Spinal cord (tissue), 9 donors: ENCODE measurements at regions not wholly inside any gene's neighbourhood (a gene's known extent, or its start where the extent isn't known, plus 50 kb on each side); places are given as distances from the start of the nearest gene placed in this dataset.
"Not testable (repeated sequence)": the region's sequence is repeated elsewhere in the genome, so short reads cannot be mapped to it uniquely, and the experiment has no call there.

Experiments used
- DNase-seq, 6 donors: peaks; one replicate each; pipeline versions ENCODE4 v3.0.0 to v3.0.0-alpha.2; 2013 to 2015; ENCODE audit warnings: low spot score in 6 of 6, low read depth in 4 of 6
- H3K27ac ChIP-seq: one replicate; pipeline ENCODE4 v1.5.1; 2013; ENCODE audit warnings: low read depth, low read length, control low read depth
- H3K27me3 ChIP-seq: one replicate; pipeline ENCODE4 v1.6.1; 2013; ENCODE audit warnings: low read length; ENCODE audit not compliant: control insufficient read depth, insufficient read depth
- H3K36me3 ChIP-seq: one replicate; pipeline ENCODE4 v1.6.1; 2013; ENCODE audit warnings: low read length; ENCODE audit not compliant: control insufficient read depth, insufficient read depth
- H3K4me1 ChIP-seq: one replicate; pipeline ENCODE4 v1.6.1; 2013; ENCODE audit warnings: low read length; ENCODE audit not compliant: control insufficient read depth, insufficient read depth
- H3K4me3 ChIP-seq: one replicate; pipeline ENCODE4 v1.5.1; 2013; ENCODE audit warnings: low read depth, low read length, control low read depth
- H3K9me3 ChIP-seq: one replicate; pipeline ENCODE4 v1.6.1; 2013; ENCODE audit warnings: low read length; ENCODE audit not compliant: control insufficient read depth, insufficient read depth
- WGBS: methylation state at CpG from one replicate; pipeline ENCODE4 v1.1.5; 2013; ENCODE audit warnings: missing lambda C conversion rate; ENCODE audit not compliant: insufficient coverage; 5-methylcytosine and 5-hydroxymethylcytosine counted together
- donor health status: healthy.

DNA sequence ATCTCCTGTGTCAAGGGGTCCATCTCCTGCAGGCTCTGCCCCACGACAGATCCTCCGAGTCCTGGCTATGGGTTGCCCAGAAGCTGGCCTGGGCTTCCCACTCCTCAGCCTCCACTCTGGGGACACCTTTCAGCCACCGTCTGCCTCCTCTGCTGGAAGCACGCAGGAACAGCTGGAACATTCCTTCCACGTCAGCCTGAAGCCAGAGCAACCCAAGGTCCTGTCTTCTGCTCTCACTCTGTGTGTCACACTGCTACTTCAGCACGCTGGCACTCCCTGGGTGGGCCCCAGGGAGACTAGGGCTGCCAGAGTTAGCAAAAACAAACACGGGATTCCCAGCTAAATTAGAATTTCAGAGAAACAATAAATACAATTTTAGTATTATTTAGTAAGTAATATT, 148.8 kb downstream of the HRH4 start:
- Histone ChIP-seq H3K27ac (no peak overlapping the region), H3K4me3 (no peak overlapping the region), H3K9me3 (no peaks in the 10 kb centered on the region), H3K27me3 (no peaks in the 10 kb centered on the region), H3K4me1 (no peaks in the 10 kb centered on the region), H3K36me3 (no peaks in the 10 kb centered on the region)
- no peak for DNase-seq
- WGBS = 71% methylated on average over 5 of the region's 7 CpGs

DNA sequence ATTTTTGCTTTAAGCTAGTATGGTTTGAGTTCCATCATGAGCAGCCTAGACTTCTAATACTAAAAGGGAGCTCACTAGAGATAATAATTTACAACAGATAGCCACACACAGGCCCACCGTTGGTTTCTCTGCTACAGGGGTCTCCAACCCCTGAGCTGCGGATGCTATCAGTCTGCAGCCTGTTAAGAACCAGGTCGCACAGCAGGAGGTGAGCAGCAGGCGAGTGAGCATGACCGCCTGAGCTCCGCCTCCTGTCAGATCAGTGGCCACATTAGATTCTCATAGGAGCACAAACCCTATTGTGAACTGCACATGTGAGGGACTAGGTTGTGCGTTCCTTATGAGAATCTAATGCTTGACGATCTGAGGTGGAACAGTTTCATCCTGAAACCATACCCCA, 150.6 kb downstream of the HRH4 start:
- WGBS = 48% methylated on average over 7 of the region's 8 CpGs
- no peak overlapping the region for H3K4me3 ChIP-seq
- no peak for DNase-seq
- H3K36me3 ChIP-seq = no peaks in the 10 kb centered on the region
- H3K4me1 ChIP-seq = no peaks in the 10 kb centered on the region
- no peaks in the 10 kb centered on the region for H3K9me3 ChIP-seq
- no peaks in the 10 kb centered on the region for H3K27me3 ChIP-seq
- no peak overlapping the region for H3K27ac ChIP-seq

DNA sequence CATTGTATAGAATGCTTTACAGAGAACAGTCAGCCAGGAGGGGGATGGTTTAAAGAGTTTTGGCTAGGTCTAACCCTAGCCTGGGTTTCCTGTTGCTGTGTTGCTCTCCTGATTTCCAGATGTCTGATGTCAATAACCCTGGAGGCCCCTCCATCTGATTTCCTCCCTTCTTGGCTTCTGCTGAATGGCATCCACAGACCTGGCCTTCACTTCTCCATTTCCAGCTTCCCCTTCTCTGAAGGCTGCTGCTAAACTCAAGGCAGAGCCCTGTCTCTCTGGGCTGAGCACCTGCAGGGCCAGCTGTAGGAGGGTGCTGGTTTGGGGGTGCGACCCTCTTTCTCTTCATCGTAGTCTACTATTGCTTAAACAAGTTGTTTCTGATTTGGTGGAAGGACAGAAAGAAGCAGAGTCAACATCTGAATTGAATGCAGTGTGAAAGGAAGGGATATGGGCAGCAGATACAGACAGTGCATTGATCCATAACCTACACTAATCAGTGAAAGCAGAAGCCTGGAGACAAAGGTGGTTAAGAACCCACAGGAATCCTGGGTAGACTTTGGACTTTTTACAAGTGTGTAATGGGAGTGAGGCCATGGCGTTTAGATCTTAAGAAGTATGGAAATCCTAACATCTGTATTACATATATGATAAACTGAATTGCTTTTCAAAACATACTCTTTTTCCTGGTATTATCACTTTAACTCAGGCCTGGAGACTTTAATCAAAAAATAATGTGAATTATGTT, 153.6 kb downstream of the HRH4 start:
- H3K9me3 ChIP-seq = no peaks in the 10 kb centered on the region
- H3K4me1 ChIP-seq = no peaks in the 10 kb centered on the region
- H3K4me3 ChIP-seq = no peak overlapping the region
- 80% methylated on average over 1 of the region's 3 CpGs for WGBS
- no peak overlapping the region for H3K27ac ChIP-seq
- H3K36me3 ChIP-seq = no peaks in the 10 kb centered on the region
- no peaks in the 10 kb centered on the region for H3K27me3 ChIP-seq
- no peak for DNase-seq

DNA sequence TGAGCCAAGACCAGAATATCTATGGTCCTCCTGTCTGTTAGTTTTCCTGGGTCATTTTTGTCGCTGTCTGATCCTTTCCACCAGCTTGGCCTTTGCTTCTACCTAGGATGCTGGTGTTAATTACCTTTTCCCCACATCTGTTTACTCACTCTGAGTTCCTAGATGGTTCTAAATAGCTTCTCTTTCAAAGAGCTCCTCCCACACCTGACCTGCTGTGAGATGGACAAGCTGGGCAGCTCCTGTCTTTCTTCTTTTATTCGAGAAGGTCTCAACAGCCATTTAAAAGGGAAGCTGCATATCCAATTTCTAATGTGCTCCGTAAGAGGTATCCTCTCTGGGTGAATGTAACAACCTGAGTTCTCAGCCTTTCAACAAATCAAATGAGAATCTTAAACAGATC, 156.2 kb downstream of the HRH4 start:
- DNase-seq = no peak
- 14% methylated on average over 3 of the region's 3 CpGs for WGBS
- no peaks in the 10 kb centered on the region for H3K36me3 ChIP-seq
- H3K27me3 ChIP-seq = no peaks in the 10 kb centered on the region
- H3K4me3 ChIP-seq = no peak overlapping the region
- H3K4me1 ChIP-seq = no peaks in the 10 kb centered on the region
- H3K27ac ChIP-seq = no peak overlapping the region
- H3K9me3 ChIP-seq = no peaks in the 10 kb centered on the region

DNA sequence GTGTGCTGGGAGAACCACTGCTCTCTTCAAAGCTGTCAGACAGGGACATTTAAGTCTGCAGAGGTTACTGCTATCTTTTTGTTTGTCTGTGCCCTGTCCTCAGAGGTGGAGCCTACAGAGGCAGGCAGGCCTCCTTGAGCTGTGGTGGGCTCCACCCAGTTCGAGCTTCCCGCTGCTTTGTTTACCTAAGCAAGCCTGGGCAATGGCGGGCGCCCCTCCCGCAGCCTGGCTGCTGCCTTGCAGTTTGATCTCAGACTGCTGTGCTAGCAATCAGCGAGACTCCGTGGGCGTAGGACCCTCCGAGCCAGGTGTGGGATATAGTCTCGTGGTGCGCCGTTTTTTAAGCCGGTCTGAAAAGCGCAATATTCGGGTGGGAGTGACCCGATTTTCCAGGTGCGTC, 164.0 kb downstream of the HRH4 start:
- H3K27ac ChIP-seq, H3K27me3 ChIP-seq, DNase-seq, H3K36me3 ChIP-seq, H3K4me1 ChIP-seq, H3K4me3 ChIP-seq, H3K9me3 ChIP-seq: not testable (repeated sequence)
- 50% methylated on average over 2 of the region's 17 CpGs for WGBS

DNA sequence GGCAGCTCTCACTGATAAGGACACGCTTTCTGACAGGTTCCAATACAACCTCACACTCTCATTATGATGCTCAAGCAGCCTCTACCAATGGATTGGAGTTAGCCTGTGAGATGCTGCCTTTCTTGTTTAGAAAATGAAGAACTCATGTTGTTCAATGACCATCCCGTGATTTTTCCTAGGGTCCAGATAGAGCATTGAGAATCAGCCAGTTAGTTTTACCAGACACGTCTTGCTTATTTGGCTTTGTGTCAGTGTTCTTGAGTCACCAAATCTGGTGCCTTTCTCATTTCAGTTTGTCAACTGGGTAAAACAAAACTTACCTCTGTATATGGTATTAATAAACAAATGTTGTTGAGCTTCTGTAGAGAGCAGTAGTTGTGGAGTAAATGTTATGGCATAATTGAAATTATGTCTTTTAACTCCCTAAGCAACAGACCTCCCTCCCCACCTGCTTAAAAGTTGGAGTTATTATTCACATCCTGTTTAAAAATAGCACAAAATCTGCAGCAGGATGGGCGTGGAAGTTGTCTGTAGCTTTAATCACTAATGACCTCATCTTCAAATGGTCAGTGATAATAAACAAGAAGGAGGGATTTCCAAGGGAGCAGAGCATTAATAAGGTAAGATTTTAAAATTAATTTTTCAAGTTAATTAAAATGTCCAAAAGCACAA, 167.3 kb downstream of the HRH4 start:
- Histone ChIP-seq H3K9me3 (no peaks in the 10 kb centered on the region), H3K4me1 (peaks cover 14% of the 10 kb centered on the region), H3K36me3 (no peaks in the 10 kb centered on the region), H3K27me3 (peaks cover 3% of the 10 kb centered on the region), H3K27ac (no peak overlapping the region), H3K4me3 (no peak overlapping the region)
- WGBS = 67% methylated on average over 2 of the region's 4 CpGs
- DNase-seq = peak in 1 of 6 donors; percentile 10

DNA sequence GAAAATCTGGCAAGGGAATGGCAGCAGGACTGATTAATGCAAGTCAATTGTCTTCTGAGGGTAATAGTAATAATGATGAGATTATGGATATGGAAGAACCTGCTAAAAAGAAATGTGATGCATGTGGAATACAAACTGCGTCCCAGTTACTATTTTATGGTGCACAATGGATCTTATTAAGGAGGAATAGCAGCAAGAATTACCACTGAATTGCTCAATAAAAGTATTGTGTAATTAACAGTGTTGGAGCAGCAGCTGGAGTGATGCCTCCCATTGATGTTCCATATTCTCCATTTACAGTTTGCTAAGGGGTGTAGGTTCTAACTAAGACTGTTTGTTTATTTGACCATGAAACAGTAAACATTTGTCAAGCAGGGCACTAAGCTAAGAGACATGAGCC, 167.9 kb downstream of the HRH4 start:
- Histone ChIP-seq H3K4me1 (peaks cover 14% of the 10 kb centered on the region), H3K27ac (no peak overlapping the region), H3K36me3 (no peaks in the 10 kb centered on the region), H3K27me3 (peaks cover 3% of the 10 kb centered on the region), H3K9me3 (no peaks in the 10 kb centered on the region), H3K4me3 (no peak overlapping the region)
- DNase-seq = peak in 2 of 6 donors; percentile 5 to 89
- whole genome bisulfite sequencing = 75% methylated on average over 1 of the region's 1 CpG

DNA sequence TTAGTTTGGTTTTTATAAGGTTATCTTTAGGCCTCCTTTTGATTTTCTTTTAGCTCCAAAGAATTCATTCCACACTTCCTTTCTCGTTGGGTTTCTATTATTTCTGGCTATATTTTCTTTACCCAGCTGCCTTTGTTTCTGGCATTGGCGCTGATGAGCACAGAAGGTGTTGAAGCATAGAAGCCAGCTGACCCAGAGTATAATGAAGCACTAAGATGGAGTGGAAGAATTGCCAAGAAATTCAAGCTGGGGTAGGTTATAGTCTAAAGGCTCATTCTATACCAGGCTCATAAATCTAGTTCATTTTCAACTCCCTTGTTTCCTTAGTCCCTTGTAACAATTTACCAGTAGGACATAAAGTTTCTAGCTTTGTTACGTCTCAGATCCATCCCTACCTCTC, 169.5 kb downstream of the HRH4 start:
- peak in 1 of 6 donors; percentile 35 for DNase-seq
- Histone ChIP-seq H3K27me3 (peaks cover 3% of the 10 kb centered on the region), H3K27ac (no peak overlapping the region), H3K4me3 (no peak overlapping the region), H3K9me3 (no peaks in the 10 kb centered on the region), H3K36me3 (no peaks in the 10 kb centered on the region), H3K4me1 (peaks cover 14% of the 10 kb centered on the region)
- no CpG with 5 or more reads among the region's 3 CpGs for WGBS

DNA sequence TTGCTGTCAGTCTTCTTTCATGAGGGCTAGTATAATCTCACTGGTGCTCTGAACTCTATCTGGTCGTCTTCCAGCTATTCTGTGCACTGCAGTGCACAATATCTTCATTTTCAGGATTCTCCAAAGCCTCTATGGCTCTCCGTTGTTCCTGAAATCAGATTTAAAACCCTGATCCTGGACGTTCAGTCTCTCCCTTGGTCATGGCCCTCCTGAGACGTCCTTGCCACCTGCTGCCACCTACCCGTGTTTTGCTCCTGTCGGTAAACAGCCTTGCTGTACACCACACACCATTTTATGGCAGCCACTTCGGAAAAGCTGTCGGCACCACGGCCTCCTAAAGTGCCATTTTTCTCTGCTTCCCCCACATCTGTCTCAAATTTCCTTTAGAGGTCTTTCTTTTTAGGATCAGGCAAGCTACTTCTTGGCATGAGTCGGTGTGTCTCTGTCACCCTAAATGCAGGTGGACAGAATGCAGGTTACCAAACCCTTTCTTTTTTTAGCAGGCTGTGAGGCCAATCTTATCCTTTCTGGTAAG, 170.0 kb downstream of the HRH4 start:
- H3K36me3 ChIP-seq = no peaks in the 10 kb centered on the region
- no peaks in the 10 kb centered on the region for H3K9me3 ChIP-seq
- H3K27me3 ChIP-seq = peaks cover 3% of the 10 kb centered on the region
- peak in 1 of 6 donors; percentile 13 for DNase-seq
- peaks cover 14% of the 10 kb centered on the region for H3K4me1 ChIP-seq
- H3K27ac ChIP-seq = no peak overlapping the region
- H3K4me3 ChIP-seq = no peak overlapping the region
- WGBS = 62% methylated on average over 10 of the region's 10 CpGs
